ENCODE measurements at regions not wholly inside any gene's neighbourhood (a gene's known extent, or its start where the extent isn't known, plus 50 kb on each side); places are given as distances from the start of the nearest gene placed in this dataset.
"Not testable (repeated sequence)": the region's sequence is repeated elsewhere in the genome, so short reads cannot be mapped to it uniquely, and the experiment has no call there.

DNA sequence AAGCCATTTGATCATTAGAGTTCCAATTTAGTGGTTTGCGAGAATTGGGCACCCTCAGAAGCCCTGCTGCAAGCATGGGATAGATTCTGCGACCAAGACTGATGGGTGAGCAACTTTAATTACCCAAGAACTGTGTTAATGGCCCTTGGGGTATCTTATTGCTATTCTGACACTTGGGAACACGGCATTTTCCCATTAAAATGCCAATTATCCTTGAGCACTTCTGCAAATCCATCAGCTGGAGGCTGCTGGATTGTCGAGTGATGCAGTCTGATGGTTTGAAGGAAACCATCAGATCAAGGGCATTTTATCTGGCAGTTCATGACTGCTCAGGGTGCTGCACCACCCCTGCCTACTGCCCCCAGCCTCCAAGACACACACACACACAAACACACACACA is 183.6 kb upstream of the PROK2 start:
- DNase-seq (ENCODE audit: low read depth in 3 of 3), result no peak

DNA sequence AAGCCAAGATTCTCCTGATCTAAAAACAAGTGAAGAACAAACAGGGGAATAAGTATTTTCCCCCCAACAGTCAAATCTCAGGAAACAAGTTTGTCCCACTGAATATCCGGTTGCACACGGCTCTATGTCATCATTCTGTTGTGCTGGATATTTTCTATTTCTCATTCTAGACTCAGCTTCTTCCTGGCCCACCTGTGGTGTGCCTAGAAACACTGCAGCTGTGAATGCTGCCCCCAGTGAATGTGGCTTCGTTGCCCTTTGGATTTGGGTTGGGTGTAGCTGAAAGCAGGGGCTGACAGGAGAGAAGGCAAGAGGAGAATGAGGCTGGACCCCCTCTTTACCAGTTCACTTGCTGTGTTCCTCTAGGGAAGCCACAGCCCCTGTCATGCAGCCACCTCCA is 181.2 kb upstream of the PROK2 start:
- no peak for DNase-seq (ENCODE audit: low read depth in 3 of 3)

- DNase-seq (ENCODE audit: low read depth in 3 of 3), result no peak
These were observed 179.2 kb upstream of the PROK2 start for GRCh38 chr3:71964170-71964569.

DNA sequence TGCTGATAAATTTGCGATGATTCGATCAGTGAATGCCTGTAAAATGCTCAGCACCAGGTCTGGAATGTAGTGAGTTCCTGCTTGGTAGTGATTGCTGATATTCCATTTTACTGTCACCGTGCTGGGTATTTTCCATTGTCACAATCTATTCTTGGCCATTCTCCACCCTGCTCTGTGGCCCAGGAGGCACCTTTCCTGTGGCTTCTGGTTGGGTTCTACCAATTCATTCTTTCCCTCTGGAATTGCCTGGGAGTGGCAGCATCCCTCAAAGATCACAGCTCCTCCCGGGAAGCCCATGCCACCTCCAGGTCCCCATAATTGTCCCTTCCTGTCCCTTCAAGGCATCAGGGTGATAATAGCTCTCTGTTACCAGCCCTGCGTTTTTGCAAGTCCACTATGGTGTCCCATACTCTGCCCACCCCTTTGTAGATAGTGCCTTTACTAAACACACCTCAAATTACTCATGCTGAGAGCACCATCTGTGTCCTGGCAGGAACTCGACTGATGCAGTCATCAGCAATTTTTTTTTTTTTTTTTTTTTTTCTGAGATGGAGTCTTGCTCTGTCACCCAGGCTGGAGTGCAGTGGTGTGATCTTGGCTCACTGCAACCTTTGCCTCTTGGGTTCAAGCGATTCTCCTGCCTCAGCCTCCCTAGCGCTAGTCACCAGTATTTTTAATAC is 177.8 kb upstream of the PROK2 start:
- no peak for DNase-seq (ENCODE audit: low read depth in 3 of 3)

DNA sequence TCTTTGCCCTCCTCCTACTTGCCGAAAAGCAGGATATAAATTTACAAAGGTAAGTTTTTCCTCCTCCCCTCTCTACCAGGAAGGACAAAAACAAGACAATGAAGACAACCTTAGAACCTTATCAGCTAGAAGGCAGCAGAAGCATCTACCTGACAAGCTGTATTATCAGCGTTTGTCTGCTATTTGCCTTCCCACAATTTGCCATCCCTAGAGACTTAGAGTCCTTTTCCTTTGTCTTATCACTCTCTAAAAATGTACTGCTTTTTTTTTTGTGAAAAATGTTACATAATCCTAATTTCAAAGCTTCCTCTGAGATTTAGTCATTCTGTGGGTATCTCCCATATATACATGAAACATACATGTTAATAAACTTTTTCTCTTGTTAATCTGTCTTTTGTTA is 176.9 kb upstream of the PROK2 start:
- DNase-seq (ENCODE audit: low read depth in 3 of 3), result no peak

DNA sequence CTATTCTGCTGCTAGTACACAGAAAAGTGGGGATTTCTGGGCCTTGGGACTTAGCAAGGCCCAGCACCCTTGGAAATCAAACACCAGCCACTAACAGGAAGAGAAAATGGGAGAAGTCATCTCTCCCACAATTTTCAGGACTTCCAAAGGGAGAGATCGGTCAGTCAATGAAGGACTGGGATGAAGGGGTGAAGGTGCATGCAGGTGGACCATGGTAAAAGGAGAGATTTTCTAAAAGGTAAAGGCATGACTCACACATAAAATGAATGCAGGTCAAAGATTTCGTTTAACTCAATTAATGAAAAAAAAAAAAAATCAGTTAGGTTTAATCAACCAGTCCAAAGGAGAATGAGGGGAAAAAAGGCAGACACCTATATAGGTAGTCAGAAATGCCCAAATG is 176.4 kb upstream of the PROK2 start:
- DNase-seq (ENCODE audit: low read depth in 3 of 3), result no peak

- no peak for DNase-seq (ENCODE audit: low read depth in 3 of 3)
These were observed 173.6 kb upstream of the PROK2 start for GRCh38 chr3:71958533-71958932.

GRCh38 chr3:71956716-71957115 is 171.8 kb upstream of the PROK2 start:
- DNase-seq (ENCODE audit: low read depth in 3 of 3), result no peak

DNA sequence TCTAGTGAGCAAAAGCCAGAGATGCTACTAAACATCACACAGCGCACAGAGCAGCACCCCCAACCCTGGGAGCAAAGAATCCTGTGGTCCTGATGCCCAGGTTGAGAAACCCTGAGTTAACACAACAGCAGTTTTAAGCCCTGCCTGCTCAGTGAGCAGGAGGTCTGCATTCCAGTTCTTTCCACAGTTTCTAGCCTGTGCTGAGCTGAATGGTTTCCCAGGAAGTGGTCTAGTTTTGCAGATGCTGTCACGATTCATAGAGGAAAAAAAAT is 171.1 kb upstream of the PROK2 start:
- no peak for DNase-seq (ENCODE audit: low read depth in 3 of 3)

GRCh38 chr3:71955240-71956068 is 170.5 kb upstream of the PROK2 start:
- peak in 2 of 3 donors; percentile 9 to 19 for DNase-seq (ENCODE audit: low read depth in 3 of 3)

GRCh38 chr3:71951842-71952241 is 166.9 kb upstream of the PROK2 start:
- no peak for DNase-seq (ENCODE audit: low read depth in 3 of 3)

GRCh38 chr3:71951361-71951760 is 166.4 kb upstream of the PROK2 start:
- DNase-seq (ENCODE audit: low read depth in 3 of 3), result no peak

DNA sequence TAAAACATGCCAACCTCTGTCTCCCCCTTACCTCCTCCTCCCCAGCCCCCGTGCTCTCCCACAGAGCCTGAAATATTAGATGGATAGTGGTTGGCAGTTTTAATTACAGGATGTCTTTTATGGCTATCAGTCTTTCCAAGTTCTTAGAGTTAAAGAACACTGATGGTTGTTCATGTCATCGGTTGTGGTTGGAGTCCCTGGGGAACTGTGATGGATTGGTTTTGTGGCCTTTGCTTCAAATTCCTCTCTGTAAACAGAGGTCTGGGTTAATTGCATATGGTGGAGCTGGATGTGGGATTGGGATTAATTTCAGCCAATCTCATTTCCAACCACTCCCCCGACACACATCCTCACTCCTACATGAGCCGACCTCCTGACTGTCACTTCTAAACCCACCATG is 164.5 kb upstream of the PROK2 start:
- no peak for DNase-seq (ENCODE audit: low read depth in 3 of 3)

GRCh38 chr3:71944482-71945065 is 159.6 kb upstream of the PROK2 start:
- no peak for DNase-seq (ENCODE audit: low read depth in 3 of 3)

- no peak for DNase-seq (ENCODE audit: low read depth in 3 of 3)
These were observed 157.7 kb upstream of the PROK2 start for GRCh38 chr3:71942432-71943187.

DNA sequence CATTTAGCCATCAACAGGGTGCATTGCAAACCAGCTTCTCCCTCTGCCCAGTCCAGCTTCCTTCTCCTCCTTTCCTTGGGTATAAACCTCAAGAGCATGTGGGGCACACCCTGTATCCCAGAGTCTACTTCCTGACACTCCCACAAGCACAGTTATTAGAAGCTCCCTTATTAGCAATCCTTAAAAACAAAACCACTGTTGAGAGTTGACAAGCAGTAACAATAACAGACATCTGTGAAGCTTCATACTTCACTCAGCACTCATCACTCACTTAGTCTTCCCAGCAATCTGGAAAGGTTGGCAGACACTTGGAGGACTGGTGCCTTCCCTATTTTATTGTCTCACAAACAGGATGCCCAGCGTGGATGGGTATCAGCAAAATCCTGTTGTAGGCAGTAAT is 155.5 kb upstream of the PROK2 start:
- no peak for DNase-seq (ENCODE audit: low read depth in 3 of 3)

DNA sequence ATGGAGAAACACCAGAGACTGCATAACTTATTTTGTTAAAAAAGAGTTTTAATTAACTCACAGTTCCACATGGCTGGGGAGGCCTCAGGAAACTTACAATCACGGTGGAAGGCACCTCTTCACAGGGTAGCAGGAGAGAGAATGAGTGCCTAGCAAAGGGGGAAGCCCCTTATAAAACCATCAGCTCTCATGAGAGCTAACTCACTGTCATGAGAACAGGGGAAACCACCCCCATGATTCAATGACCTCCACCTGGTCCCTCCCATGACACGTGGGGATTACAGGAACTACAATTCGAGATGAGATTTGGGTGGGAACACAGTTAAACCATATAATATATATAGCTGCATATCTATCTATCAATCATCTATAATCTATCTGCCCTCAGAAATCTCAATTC is 153.1 kb upstream of the PROK2 start:
- DNase-seq (ENCODE audit: low read depth in 3 of 3), result not testable (repeated sequence)

- no peak for DNase-seq (ENCODE audit: low read depth in 3 of 3)
These were observed 151.7 kb upstream of the PROK2 start for GRCh38 chr3:71936681-71937080.

DNA sequence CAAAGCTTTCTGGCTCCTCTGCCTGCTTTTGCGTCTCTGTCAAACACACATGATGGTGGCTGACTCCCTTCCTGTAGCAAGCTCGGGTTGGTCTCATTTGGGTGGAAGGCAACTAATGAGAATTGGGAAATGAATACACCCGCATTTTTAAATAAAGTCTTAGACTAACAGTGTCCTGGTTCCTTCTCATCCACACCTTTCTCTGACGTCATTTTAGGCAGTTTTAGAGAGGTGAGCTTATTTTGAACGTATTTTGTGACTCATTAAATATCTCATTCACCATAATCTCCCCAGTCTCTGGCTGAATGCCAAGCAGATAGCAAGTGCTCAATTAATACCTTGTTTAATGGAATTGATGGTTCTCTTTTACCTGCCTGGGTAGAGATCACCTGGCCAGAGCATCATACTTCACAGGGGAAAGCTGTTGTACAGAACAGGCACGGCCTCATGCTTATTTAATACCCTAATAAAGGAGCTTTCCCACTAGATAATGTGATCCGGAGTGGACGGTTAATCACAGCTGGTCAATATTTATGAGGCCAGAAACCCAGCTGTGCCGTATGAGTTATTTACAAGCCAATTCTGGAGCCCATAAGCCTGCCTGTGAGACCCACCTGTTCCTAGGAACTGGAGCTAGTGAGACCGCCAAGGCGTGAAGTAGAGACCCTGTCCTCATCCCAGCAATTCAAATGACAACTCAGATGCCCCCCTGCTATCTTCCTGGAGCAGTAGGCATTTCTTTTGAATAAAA is 149.7 kb upstream of the PROK2 start:
- no peak for DNase-seq (ENCODE audit: low read depth in 3 of 3)

DNA sequence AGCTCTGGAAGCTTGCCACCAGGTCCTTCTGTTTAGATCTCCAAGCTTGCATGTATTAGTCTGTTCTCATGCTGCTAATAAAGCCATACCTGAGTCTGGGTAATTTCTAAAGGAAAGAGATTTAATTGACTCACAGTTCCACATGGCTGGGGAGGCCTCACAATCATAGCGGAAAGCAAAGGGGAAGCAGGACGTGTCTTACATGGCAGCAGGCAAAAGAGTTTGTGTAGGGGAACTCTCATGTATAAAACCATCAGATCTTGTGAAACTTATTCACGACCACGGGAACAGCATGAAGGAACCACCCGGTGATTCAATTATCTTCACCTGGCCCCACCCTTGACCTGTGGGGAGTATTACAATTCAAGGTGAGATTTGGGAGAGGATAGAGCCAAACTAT is 147.0 kb upstream of the PROK2 start:
- DNase-seq (ENCODE audit: low read depth in 3 of 3), result no peak

- DNase-seq (ENCODE audit: low read depth in 3 of 3), result no peak
These were observed 145.4 kb upstream of the PROK2 start for GRCh38 chr3:71930056-71930991.
